Left lung (tissue), 4 donors: ENCODE measurements at regions not wholly inside any gene's neighbourhood (a gene's known extent, or its start where the extent isn't known, plus 50 kb on each side); places are given as distances from the start of the nearest gene placed in this dataset.

ENCODE experiments used
- ATAC-seq: fragments of 200-7000 bp; cut with Tn5 transposase; one replicate; pipeline ENCODE4 v1.9.1; 2020; ENCODE audit warnings: moderate library complexity
- DNase-seq, 4 donors: peaks; one replicate each; pipeline ENCODE4 v3.0.0-alpha.2; 2013 to 2020
- H3K27ac ChIP-seq, 2 donors: fragments of 200-600 bp; sonication (generic) in 1 of 2; one replicate each; pipeline versions ENCODE4 v1.5.0 to v1.8.0; 2020 to 2021
- H3K27me3 ChIP-seq, 2 donors: fragments of 200-600 bp; sonication (generic) in 1 of 2; one replicate each; pipeline versions ENCODE4 v1.5.0 to v1.8.0; 2020 to 2021
- H3K36me3 ChIP-seq, 2 donors: fragments of 200-600 bp; sonication (generic) in 1 of 2; one replicate each; pipeline versions ENCODE4 v1.5.0 to v1.8.0; 2020 to 2021
- H3K4me1 ChIP-seq, 2 donors: fragments of 200-600 bp; one replicate each; pipeline ENCODE4 v1.8.0; 2021
- H3K4me3 ChIP-seq, 2 donors: fragments of 200-600 bp; sonication (generic) in 1 of 2; one replicate each; pipeline versions ENCODE4 v1.5.0 to v1.8.0; 2020 to 2021; ENCODE audit warnings: mild to moderate bottlenecking in 1 of 2
- H3K9me3 ChIP-seq, 2 donors: fragments of 200-600 bp; sonication (generic) in 1 of 2; one replicate each; pipeline versions ENCODE4 v1.5.0 to v1.8.0; 2020 to 2021
- intact Hi-C, 2 donors: fragments of 100-400 bp; cut with DNase I; formaldehyde crosslinking; loops; one replicate each; pipeline versions ENCODE4 v1.11.2 to v1.14.2; 2022
- TF ChIP-seq, protein P1 (sequence below), 2 donors: fragments of 200-600 bp; sonication (generic) in 1 of 2; IDR thresholded peaks; one replicate each; pipeline versions ENCODE4 v1.5.0 to v1.8.0; 2021; ENCODE audit warnings: antibody characterized with exemption in 2 of 2
- donor health status: DM: no; HTN: yes; CAD: no.
- donor health status: DM: no; HTN: no; CAD: no.

DNA sequence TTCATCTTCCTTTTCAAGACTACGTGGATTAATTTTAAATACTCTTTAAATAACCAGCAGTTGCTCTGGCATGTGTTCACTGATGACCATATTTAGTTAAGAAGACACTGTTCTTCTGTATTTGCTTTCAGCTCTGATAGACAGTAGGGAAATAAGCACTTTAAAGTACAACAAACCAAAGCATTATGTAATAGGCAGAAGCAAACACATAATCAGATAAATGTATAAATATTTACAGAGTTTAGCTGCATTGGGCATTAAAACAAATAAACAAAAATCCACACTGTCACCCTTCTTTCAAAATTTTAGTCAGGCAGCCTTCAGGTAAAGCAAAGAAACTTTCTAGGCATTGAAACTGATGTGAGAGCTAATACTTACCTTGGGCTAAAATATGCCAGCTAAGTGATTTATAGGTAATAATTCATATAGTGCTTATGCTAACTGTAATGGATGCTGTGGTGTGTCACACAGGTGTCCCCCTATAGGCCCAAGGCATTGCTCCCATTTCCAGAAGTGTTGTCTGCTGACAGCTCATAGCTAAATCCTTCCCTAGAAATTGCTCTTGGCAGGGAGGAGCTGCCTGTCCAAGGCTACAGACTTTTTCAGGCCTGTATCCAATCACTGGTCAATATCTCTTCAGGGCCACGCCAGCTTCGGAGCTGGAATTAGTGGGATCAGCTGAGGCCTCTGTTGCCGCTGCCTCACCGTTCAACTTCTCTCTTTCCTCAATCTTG lies 111.5 kb upstream of the CITED2 start:
- intact Hi-C loops: no loop called here
- H3K27me3 ChIP-seq: no peaks in the 10 kb centered on the region
- H3K4me1 ChIP-seq: peaks cover 0 to 5% of the 10 kb centered on the region in 2 donors
- H3K4me3 ChIP-seq: no peak overlapping the region
- no peaks in the 10 kb centered on the region for H3K9me3 ChIP-seq
- H3K36me3 ChIP-seq: no peaks in the 10 kb centered on the region
- TF ChIP-seq, protein P1, sequence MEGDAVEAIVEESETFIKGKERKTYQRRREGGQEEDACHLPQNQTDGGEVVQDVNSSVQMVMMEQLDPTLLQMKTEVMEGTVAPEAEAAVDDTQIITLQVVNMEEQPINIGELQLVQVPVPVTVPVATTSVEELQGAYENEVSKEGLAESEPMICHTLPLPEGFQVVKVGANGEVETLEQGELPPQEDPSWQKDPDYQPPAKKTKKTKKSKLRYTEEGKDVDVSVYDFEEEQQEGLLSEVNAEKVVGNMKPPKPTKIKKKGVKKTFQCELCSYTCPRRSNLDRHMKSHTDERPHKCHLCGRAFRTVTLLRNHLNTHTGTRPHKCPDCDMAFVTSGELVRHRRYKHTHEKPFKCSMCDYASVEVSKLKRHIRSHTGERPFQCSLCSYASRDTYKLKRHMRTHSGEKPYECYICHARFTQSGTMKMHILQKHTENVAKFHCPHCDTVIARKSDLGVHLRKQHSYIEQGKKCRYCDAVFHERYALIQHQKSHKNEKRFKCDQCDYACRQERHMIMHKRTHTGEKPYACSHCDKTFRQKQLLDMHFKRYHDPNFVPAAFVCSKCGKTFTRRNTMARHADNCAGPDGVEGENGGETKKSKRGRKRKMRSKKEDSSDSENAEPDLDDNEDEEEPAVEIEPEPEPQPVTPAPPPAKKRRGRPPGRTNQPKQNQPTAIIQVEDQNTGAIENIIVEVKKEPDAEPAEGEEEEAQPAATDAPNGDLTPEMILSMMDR (IDR thresholded peaks at IDR 0.05): no peak
- ATAC-seq (no peak), DNase-seq (no peak)
- no peak overlapping the region for H3K27ac ChIP-seq

GRCh38 chr6:139485185-139485584 lies 110.7 kb upstream of the CITED2 start:
- TF ChIP-seq, protein P1 (IDR thresholded peaks at IDR 0.05): no peak
- no peak for ATAC-seq
- no peaks in the 10 kb centered on the region for H3K36me3 ChIP-seq
- no peaks in the 10 kb centered on the region for H3K4me1 ChIP-seq
- H3K4me3 ChIP-seq: no peak overlapping the region
- DNase-seq: no peak
- H3K27me3 ChIP-seq: no peaks in the 10 kb centered on the region
- H3K9me3 ChIP-seq: no peaks in the 10 kb centered on the region
- H3K27ac ChIP-seq: no peak overlapping the region
- intact Hi-C loops: no loop called here

- DNase-seq: no peak
- no peak for ATAC-seq
- TF ChIP-seq, protein P1 (IDR thresholded peaks at IDR 0.05): no peak
- no peaks in the 10 kb centered on the region for H3K27me3 ChIP-seq
- H3K4me3 ChIP-seq: no peak overlapping the region
- no peaks in the 10 kb centered on the region for H3K9me3 ChIP-seq
- intact Hi-C loops: no loop called here
- H3K36me3 ChIP-seq: no peaks in the 10 kb centered on the region
- H3K27ac ChIP-seq: no peak overlapping the region
- no peaks in the 10 kb centered on the region for H3K4me1 ChIP-seq
Measured at GRCh38 chr6:139483079-139483478, 108.6 kb upstream of the CITED2 start.

GRCh38 chr6:139482287-139482686 lies 107.8 kb upstream of the CITED2 start:
- no peak overlapping the region for H3K27ac ChIP-seq
- H3K4me3 ChIP-seq: no peak overlapping the region
- H3K36me3 ChIP-seq: no peaks in the 10 kb centered on the region
- TF ChIP-seq, protein P1 (IDR thresholded peaks at IDR 0.05): no peak
- no peaks in the 10 kb centered on the region for H3K9me3 ChIP-seq
- DNase-seq: no peak
- ATAC-seq: no peak
- intact Hi-C loops: no loop called here
- H3K27me3 ChIP-seq: no peaks in the 10 kb centered on the region
- H3K4me1 ChIP-seq: no peaks in the 10 kb centered on the region

DNA sequence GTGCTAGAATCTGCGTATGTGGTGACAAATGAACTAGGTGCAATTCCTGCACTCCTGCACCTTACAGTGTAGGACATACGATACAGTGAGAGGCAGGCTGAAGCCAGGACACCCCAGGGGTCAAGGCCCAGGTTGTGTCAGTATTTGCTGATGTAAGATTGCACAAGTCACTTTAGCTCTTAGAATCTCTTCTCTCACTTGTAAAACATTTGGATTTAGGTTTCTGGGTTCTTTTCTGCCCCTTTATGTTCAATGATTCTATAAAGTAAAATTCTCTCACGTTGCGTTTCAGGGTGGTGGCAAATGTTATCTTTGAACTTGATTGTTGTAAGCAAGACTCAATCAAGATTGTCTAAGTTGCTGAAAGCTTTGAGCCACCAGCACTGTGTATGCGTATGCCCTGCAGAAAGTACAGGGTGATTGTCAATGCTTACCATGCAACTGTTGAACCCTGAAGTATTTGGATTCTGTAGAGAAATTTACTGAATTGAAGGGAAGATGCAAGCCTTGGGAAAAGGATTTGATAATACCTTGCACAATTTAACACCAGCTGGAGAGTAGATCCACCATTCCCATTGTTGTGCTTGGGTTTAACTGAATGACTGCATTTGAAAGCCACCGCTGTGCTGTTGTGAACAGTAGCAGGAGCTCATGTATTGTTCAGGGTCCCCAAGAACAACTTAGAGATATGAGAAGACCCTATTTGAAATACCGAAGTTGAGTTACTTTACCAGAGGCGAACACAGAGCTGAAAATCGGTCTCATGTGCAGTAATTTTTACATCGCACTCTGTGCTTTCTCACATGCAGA lies 106.1 kb upstream of the CITED2 start:
- no peak overlapping the region for H3K27ac ChIP-seq
- no peaks in the 10 kb centered on the region for H3K27me3 ChIP-seq
- no peak for ATAC-seq
- H3K36me3 ChIP-seq: no peaks in the 10 kb centered on the region
- TF ChIP-seq, protein P1 (IDR thresholded peaks at IDR 0.05): no peak
- intact Hi-C loops: no loop called here
- no peaks in the 10 kb centered on the region for H3K9me3 ChIP-seq
- H3K4me1 ChIP-seq: no peaks in the 10 kb centered on the region
- no peak overlapping the region for H3K4me3 ChIP-seq
- no peak for DNase-seq
